ENCODE measurements at regions not wholly inside any gene's neighbourhood (a gene's known extent, or its start where the extent isn't known, plus 50 kb on each side); places are given as distances from the start of the nearest gene placed in this dataset.

- FAIRE-seq = no peak
- no peak for DNase-seq
- Histone ChIP-seq H3K4me1 (ENCODE audit: control insufficient read depth in 3 of 3, insufficient read depth in 2 of 3, low read depth in 1 of 3, low read length in 2 of 3) (no peaks in the 10 kb centered on the region), H3K27ac (ENCODE audit: low read depth in 1 of 3, low read length in 2 of 3) (no peak overlapping the region), H3K9me3 (ENCODE audit: control insufficient read depth in 2 of 2, insufficient read depth in 1 of 2, low read depth in 1 of 2, low read length in 1 of 2) (peaks cover 0 to 4% of the 10 kb centered on the region in 2 donors), H3K36me3 (ENCODE audit: control insufficient read depth in 3 of 3, insufficient read depth in 2 of 3, low read depth in 1 of 3, low read length in 3 of 3) (no peaks in the 10 kb centered on the region), H3K27me3 (ENCODE audit: control insufficient read depth in 3 of 3, insufficient read depth in 3 of 3, low read length in 3 of 3) (no peaks in the 10 kb centered on the region), H3K4me3 (ENCODE audit: low read depth in 1 of 3, low read length in 3 of 3) (no peak overlapping the region)
- 66 to 75% (median 67%) methylated on average over 2 of the region's 2 CpGs for WGBS, 3 donors
Observed at GRCh38 chr11:86749821-86750401, 50.4 kb upstream of the PRSS23 start.

DNA sequence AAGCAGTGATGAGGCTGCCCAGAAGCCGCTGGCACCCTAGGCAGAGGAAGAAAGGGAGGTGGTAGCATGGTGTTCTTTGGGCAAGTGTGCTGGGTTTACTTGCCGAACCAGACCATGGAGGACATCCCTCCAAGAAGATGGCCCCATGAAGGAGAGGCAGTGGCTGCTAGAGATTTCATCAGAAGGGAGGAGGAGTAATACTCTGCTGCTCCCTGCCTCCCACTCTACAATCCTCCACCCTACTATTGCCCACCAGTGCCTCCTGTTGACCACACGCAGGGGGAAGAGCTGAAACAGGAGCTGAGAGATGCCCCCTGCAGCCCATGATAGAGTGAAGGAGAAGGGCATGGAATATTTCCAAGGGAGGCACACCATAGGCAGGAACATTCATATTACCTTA, 51.0 kb upstream of the PRSS23 start:
- no peaks in the 10 kb centered on the region for H3K36me3 ChIP-seq (ENCODE audit: control insufficient read depth in 3 of 3, insufficient read depth in 2 of 3, low read depth in 1 of 3, low read length in 3 of 3)
- peaks cover 0 to 4% of the 10 kb centered on the region in 2 donors for H3K9me3 ChIP-seq (ENCODE audit: control insufficient read depth in 2 of 2, insufficient read depth in 1 of 2, low read depth in 1 of 2, low read length in 1 of 2)
- WGBS, 3 donors = 88 to 95% (median 93%) methylated on average over 3 of the region's 3 CpGs
- DNase-seq (no peak), FAIRE-seq (no peak)
- H3K4me1 ChIP-seq (ENCODE audit: control insufficient read depth in 3 of 3, insufficient read depth in 2 of 3, low read depth in 1 of 3, low read length in 2 of 3) = no peaks in the 10 kb centered on the region
- H3K27me3 ChIP-seq (ENCODE audit: control insufficient read depth in 3 of 3, insufficient read depth in 3 of 3, low read length in 3 of 3) = no peaks in the 10 kb centered on the region
- H3K4me3 ChIP-seq (ENCODE audit: low read depth in 1 of 3, low read length in 3 of 3) = no peak overlapping the region
- H3K27ac ChIP-seq (ENCODE audit: low read depth in 1 of 3, low read length in 2 of 3) = no peak overlapping the region

- FAIRE-seq (no peak), DNase-seq (no peak)
- WGBS, 3 donors = 75 to 85% (median 79%) methylated on average over 4 of the region's 4 CpGs
- no peak overlapping the region for H3K27ac ChIP-seq (ENCODE audit: low read depth in 1 of 3, low read length in 2 of 3)
- H3K4me1 ChIP-seq (ENCODE audit: control insufficient read depth in 3 of 3, insufficient read depth in 2 of 3, low read depth in 1 of 3, low read length in 2 of 3) = no peaks in the 10 kb centered on the region
- no peaks in the 10 kb centered on the region for H3K27me3 ChIP-seq (ENCODE audit: control insufficient read depth in 3 of 3, insufficient read depth in 3 of 3, low read length in 3 of 3)
- no peak overlapping the region for H3K4me3 ChIP-seq (ENCODE audit: low read depth in 1 of 3, low read length in 3 of 3)
- H3K9me3 ChIP-seq (ENCODE audit: control insufficient read depth in 2 of 2, insufficient read depth in 1 of 2, low read depth in 1 of 2, low read length in 1 of 2) = peaks cover 0 to 4% of the 10 kb centered on the region in 2 donors
- no peaks in the 10 kb centered on the region for H3K36me3 ChIP-seq (ENCODE audit: control insufficient read depth in 3 of 3, insufficient read depth in 2 of 3, low read depth in 1 of 3, low read length in 3 of 3)
Observed at GRCh38 chr11:86748296-86748695, 52.0 kb upstream of the PRSS23 start.

DNA sequence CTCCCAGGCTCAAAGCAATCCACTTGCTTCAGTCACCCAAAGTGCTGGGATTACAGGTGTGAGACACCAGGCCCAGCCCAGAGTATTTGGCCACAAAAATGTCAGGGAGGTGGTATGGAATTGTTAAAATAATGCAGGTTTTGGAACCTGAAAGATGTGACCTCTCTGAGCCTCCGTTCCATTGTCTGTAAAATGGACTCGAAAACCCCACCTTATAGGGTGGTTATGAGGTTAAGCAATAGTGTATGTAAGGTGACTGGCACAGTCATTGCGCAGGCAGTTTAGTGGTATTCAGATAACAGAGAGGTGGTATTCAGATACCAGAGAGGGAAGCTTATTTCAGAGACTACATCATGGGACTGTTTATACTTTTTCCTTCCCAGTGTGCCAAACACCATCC, 52.5 kb upstream of the PRSS23 start:
- FAIRE-seq (no peak), DNase-seq (no peak)
- Histone ChIP-seq H3K27me3 (ENCODE audit: control insufficient read depth in 3 of 3, insufficient read depth in 3 of 3, low read length in 3 of 3) (no peaks in the 10 kb centered on the region), H3K4me3 (ENCODE audit: low read depth in 1 of 3, low read length in 3 of 3) (no peak overlapping the region), H3K4me1 (ENCODE audit: control insufficient read depth in 3 of 3, insufficient read depth in 2 of 3, low read depth in 1 of 3, low read length in 2 of 3) (no peaks in the 10 kb centered on the region), H3K9me3 (ENCODE audit: control insufficient read depth in 2 of 2, insufficient read depth in 1 of 2, low read depth in 1 of 2, low read length in 1 of 2) (peaks cover 0 to 4% of the 10 kb centered on the region in 2 donors), H3K27ac (ENCODE audit: low read depth in 1 of 3, low read length in 2 of 3) (no peak overlapping the region), H3K36me3 (ENCODE audit: control insufficient read depth in 3 of 3, insufficient read depth in 2 of 3, low read depth in 1 of 3, low read length in 3 of 3) (no peaks in the 10 kb centered on the region)
- 90 to 97% (median 93%) methylated on average over 3 of the region's 3 CpGs for WGBS, 3 donors

GRCh38 chr11:86746514-86746913, 53.8 kb upstream of the PRSS23 start:
- DNase-seq (no peak), FAIRE-seq (no peak)
- no peak overlapping the region for H3K4me3 ChIP-seq (ENCODE audit: low read depth in 1 of 3, low read length in 3 of 3)
- H3K27ac ChIP-seq (ENCODE audit: low read depth in 1 of 3, low read length in 2 of 3) = no peak overlapping the region
- peaks cover 0 to 4% of the 10 kb centered on the region in 2 donors for H3K9me3 ChIP-seq (ENCODE audit: control insufficient read depth in 2 of 2, insufficient read depth in 1 of 2, low read depth in 1 of 2, low read length in 1 of 2)
- H3K36me3 ChIP-seq (ENCODE audit: control insufficient read depth in 3 of 3, insufficient read depth in 2 of 3, low read depth in 1 of 3, low read length in 3 of 3) = no peaks in the 10 kb centered on the region
- H3K27me3 ChIP-seq (ENCODE audit: control insufficient read depth in 3 of 3, insufficient read depth in 3 of 3, low read length in 3 of 3) = no peaks in the 10 kb centered on the region
- no peaks in the 10 kb centered on the region for H3K4me1 ChIP-seq (ENCODE audit: control insufficient read depth in 3 of 3, insufficient read depth in 2 of 3, low read depth in 1 of 3, low read length in 2 of 3)
- 83 to 91% (median 87%) methylated on average over 3 of the region's 3 CpGs for WGBS, 3 donors

DNA sequence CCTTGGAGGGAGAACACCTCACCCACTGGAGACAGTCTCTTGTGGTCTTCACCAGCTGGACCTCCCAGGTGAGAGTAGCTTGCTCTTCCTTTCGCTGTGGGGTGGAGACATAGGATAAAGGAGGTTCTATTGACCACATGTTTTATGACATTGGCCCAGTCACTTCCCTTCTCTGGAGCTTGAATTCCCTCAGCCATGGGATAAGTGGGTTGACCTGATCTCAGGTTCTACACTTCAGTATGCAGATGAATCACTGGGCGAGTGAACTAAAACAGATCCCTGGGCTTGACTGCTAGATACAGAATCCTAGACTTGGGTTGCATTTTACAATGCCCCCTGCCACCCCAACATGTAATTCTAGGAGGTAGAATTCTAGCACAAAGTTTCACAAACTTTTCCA, 54.8 kb upstream of the PRSS23 start:
- Histone ChIP-seq H3K27me3 (ENCODE audit: control insufficient read depth in 3 of 3, insufficient read depth in 3 of 3, low read length in 3 of 3) (no peaks in the 10 kb centered on the region), H3K4me3 (ENCODE audit: low read depth in 1 of 3, low read length in 3 of 3) (no peak overlapping the region), H3K36me3 (ENCODE audit: control insufficient read depth in 3 of 3, insufficient read depth in 2 of 3, low read depth in 1 of 3, low read length in 3 of 3) (no peaks in the 10 kb centered on the region), H3K4me1 (ENCODE audit: control insufficient read depth in 3 of 3, insufficient read depth in 2 of 3, low read depth in 1 of 3, low read length in 2 of 3) (peaks cover 0 to 4% (median 0%) of the 10 kb centered on the region in 3 donors), H3K9me3 (ENCODE audit: control insufficient read depth in 2 of 2, insufficient read depth in 1 of 2, low read depth in 1 of 2, low read length in 1 of 2) (peaks cover 0 to 4% of the 10 kb centered on the region in 2 donors), H3K27ac (ENCODE audit: low read depth in 1 of 3, low read length in 2 of 3) (no peak overlapping the region)
- 85 to 96% (median 88%) methylated on average over 2 of the region's 2 CpGs for WGBS, 3 donors
- DNase-seq (no peak), FAIRE-seq (no peak)

- peak overlapping the region in 1 of 3 donors; percentile 46 for H3K27ac ChIP-seq (ENCODE audit: low read depth in 1 of 3, low read length in 2 of 3)
- peak in 1 of 2 donors; percentile 10 for DNase-seq
- no peaks in the 10 kb centered on the region for H3K27me3 ChIP-seq (ENCODE audit: control insufficient read depth in 3 of 3, insufficient read depth in 3 of 3, low read length in 3 of 3)
- no peak for FAIRE-seq
- peaks cover 0 to 4% of the 10 kb centered on the region in 2 donors for H3K9me3 ChIP-seq (ENCODE audit: control insufficient read depth in 2 of 2, insufficient read depth in 1 of 2, low read depth in 1 of 2, low read length in 1 of 2)
- no peaks in the 10 kb centered on the region for H3K36me3 ChIP-seq (ENCODE audit: control insufficient read depth in 3 of 3, insufficient read depth in 2 of 3, low read depth in 1 of 3, low read length in 3 of 3)
- no peak overlapping the region for H3K4me3 ChIP-seq (ENCODE audit: low read depth in 1 of 3, low read length in 3 of 3)
- 71 to 80% (median 76%) methylated on average over 7 of the region's 7 CpGs for WGBS, 3 donors
- H3K4me1 ChIP-seq (ENCODE audit: control insufficient read depth in 3 of 3, insufficient read depth in 2 of 3, low read depth in 1 of 3, low read length in 2 of 3) = peaks cover 0 to 4% (median 0%) of the 10 kb centered on the region in 3 donors
Observed at GRCh38 chr11:86743223-86744118, 56.9 kb upstream of the PRSS23 start.

- DNase-seq (peak in 1 of 2 donors; percentile 3), FAIRE-seq (no peak)
- WGBS, 3 donors = 85 to 88% (median 87%) methylated on average over 6 of the region's 6 CpGs
- Histone ChIP-seq H3K9me3 (ENCODE audit: control insufficient read depth in 2 of 2, insufficient read depth in 1 of 2, low read depth in 1 of 2, low read length in 1 of 2) (peaks cover 0 to 4% of the 10 kb centered on the region in 2 donors), H3K4me3 (ENCODE audit: low read depth in 1 of 3, low read length in 3 of 3) (no peak overlapping the region), H3K27me3 (ENCODE audit: control insufficient read depth in 3 of 3, insufficient read depth in 3 of 3, low read length in 3 of 3) (no peaks in the 10 kb centered on the region), H3K27ac (ENCODE audit: low read depth in 1 of 3, low read length in 2 of 3) (peak overlapping the region in 1 of 3 donors; percentile 46), H3K36me3 (ENCODE audit: control insufficient read depth in 3 of 3, insufficient read depth in 2 of 3, low read depth in 1 of 3, low read length in 3 of 3) (no peaks in the 10 kb centered on the region), H3K4me1 (ENCODE audit: control insufficient read depth in 3 of 3, insufficient read depth in 2 of 3, low read depth in 1 of 3, low read length in 2 of 3) (peaks cover 0 to 4% (median 0%) of the 10 kb centered on the region in 3 donors)
Observed at GRCh38 chr11:86741839-86742805, 58.2 kb upstream of the PRSS23 start.
